ENCODE measurements at regions not wholly inside any gene's neighbourhood (a gene's known extent, or its start where the extent isn't known, plus 50 kb on each side); places are given as distances from the start of the nearest gene placed in this dataset.

GRCh38 chr17:77869665-77870132 is 88.8 kb upstream of the TNRC6C start:
- no peak for TF ChIP-seq EZH2 (IDR thresholded peaks at IDR 0.05; ENCODE audit: low read depth)
- TF ChIP-seq, protein P1, sequence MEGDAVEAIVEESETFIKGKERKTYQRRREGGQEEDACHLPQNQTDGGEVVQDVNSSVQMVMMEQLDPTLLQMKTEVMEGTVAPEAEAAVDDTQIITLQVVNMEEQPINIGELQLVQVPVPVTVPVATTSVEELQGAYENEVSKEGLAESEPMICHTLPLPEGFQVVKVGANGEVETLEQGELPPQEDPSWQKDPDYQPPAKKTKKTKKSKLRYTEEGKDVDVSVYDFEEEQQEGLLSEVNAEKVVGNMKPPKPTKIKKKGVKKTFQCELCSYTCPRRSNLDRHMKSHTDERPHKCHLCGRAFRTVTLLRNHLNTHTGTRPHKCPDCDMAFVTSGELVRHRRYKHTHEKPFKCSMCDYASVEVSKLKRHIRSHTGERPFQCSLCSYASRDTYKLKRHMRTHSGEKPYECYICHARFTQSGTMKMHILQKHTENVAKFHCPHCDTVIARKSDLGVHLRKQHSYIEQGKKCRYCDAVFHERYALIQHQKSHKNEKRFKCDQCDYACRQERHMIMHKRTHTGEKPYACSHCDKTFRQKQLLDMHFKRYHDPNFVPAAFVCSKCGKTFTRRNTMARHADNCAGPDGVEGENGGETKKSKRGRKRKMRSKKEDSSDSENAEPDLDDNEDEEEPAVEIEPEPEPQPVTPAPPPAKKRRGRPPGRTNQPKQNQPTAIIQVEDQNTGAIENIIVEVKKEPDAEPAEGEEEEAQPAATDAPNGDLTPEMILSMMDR (conservative IDR thresholded peaks at IDR 0.05): no peak
